Gastrocnemius medialis (tissue), 4 donors: ENCODE measurements at regions not wholly inside any gene's neighbourhood (a gene's known extent, or its start where the extent isn't known, plus 50 kb on each side); places are given as distances from the start of the nearest gene placed in this dataset.

Experiments used
- ATAC-seq, 2 donors: fragments of 150-250 bp; one replicate each; pipeline ENCODE4 v1.9.1; 2016
- DNase-seq, 2 donors: peaks; one replicate each; pipeline ENCODE4 v3.0.0-alpha.2; 2019
- H3K27ac ChIP-seq, 4 donors: fragments of 200-600 bp; sonication (generic); 1 replicate in 1 of 4; 2 replicates in 3 of 4; pipeline ENCODE4 v1.5.1; 2016 to 2018; ENCODE audit warnings: mild to moderate bottlenecking in 2 of 4, moderate library complexity in 1 of 4
- H3K27me3 ChIP-seq, 3 donors: fragments of 200-600 bp; sonication (generic) in 2 of 3; 1 replicate in 1 of 3; 2 replicates in 2 of 3; pipeline versions ENCODE4 v1.5.1 to v1.6.0; 2016 to 2019; ENCODE audit warnings: mild to moderate bottlenecking in 1 of 3, moderate library complexity in 1 of 3
- H3K36me3 ChIP-seq, 2 donors: fragments of 200-600 bp; sonication (generic) in 1 of 2; one replicate each; pipeline ENCODE4 v1.5.1; 2017 to 2018
- H3K4me1 ChIP-seq, 2 donors: fragments of 200-600 bp; sonication (generic) in 1 of 2; one replicate each; pipeline ENCODE4 v1.5.1; 2016 to 2017; ENCODE audit warnings: mild to moderate bottlenecking in 2 of 2
- H3K4me3 ChIP-seq, 4 donors: fragments of 200-600 bp; sonication (generic) in 3 of 4; 1 replicate in 1 of 4; 2 replicates in 3 of 4; pipeline ENCODE4 v1.5.1; 2016 to 2019; ENCODE audit warnings: mild to moderate bottlenecking in 2 of 4
- H3K9me3 ChIP-seq, 3 donors: fragments of 200-600 bp; sonication (generic) in 2 of 3; 1 replicate in 1 of 3; 2 replicates in 2 of 3; pipeline ENCODE4 v1.5.1; 2016 to 2019
- CTCF ChIP-seq, 5 experiments: fragments of 450-650 bp in 3 of 5; fragments of 200-600 bp in 2 of 5; sonication (generic) in 2 of 5; IDR thresholded peaks in 4 of 5; conservative IDR thresholded peaks in 1 of 5; 1 replicate in 4 of 5; 2 replicates in 1 of 5; pipeline ENCODE4 v1.5.1; 2016 to 2019; ENCODE audit warnings: antibody characterized with exemption in 5 of 5, mild to moderate bottlenecking in 3 of 5, moderate library complexity in 3 of 5
- POLR2A ChIP-seq, 2 donors: fragments of 450-650 bp; IDR thresholded peaks; one replicate each; pipeline ENCODE4 v1.6.1; 2017; ENCODE audit warnings: antibody characterized with exemption in 2 of 2, mild to moderate bottlenecking in 2 of 2, moderate library complexity in 2 of 2
- in situ Hi-C, 4 donors: fragments of 200-750 bp; cut with MboI; loops; one replicate each; pipeline versions ENCODE4 v1.15.0 to v1.8.0; 2017; ENCODE audit warnings: low sequenced_read_pairs in 4 of 4
- intact Hi-C: fragments of 100-400 bp; cut with DNase I; formaldehyde crosslinking; loops from one replicate; pipeline ENCODE4 v1.15.1; 2023; ENCODE audit warnings: low total_unique reads

GRCh38 chr13:53131361-53131760 is 102.7 kb downstream of the OLFM4 start:
- ATAC-seq (no peak), DNase-seq (no peak)
- Histone ChIP-seq H3K27me3 (no peaks in the 10 kb centered on the region), H3K4me1 (no peaks in the 10 kb centered on the region), H3K4me3 (no peak overlapping the region), H3K36me3 (no peaks in the 10 kb centered on the region), H3K27ac (no peak overlapping the region), H3K9me3 (no peaks in the 10 kb centered on the region)
- in situ Hi-C loops, result no loop called here
- no peak for TF ChIP-seq CTCF (IDR thresholded peaks at IDR 0.05 in 4 of 5, conservative IDR thresholded peaks at IDR 0.05 in 1 of 5)
- TF ChIP-seq POLR2A (IDR thresholded peaks at IDR 0.05), result no peak
- intact Hi-C loops, result no loop called here

GRCh38 chr13:53135301-53135700 is 106.7 kb downstream of the OLFM4 start:
- in situ Hi-C loops (no loop called here), intact Hi-C loops (no loop called here)
- TF ChIP-seq CTCF (IDR thresholded peaks at IDR 0.05 in 4 of 5, conservative IDR thresholded peaks at IDR 0.05 in 1 of 5), result no peak
- TF ChIP-seq POLR2A (IDR thresholded peaks at IDR 0.05), result no peak
- Histone ChIP-seq H3K27ac (no peak overlapping the region), H3K4me1 (no peaks in the 10 kb centered on the region), H3K27me3 (no peaks in the 10 kb centered on the region), H3K9me3 (no peaks in the 10 kb centered on the region), H3K4me3 (no peak overlapping the region), H3K36me3 (no peaks in the 10 kb centered on the region)
- DNase-seq (no peak), ATAC-seq (no peak)

GRCh38 chr13:53136554-53137215 is 108.1 kb downstream of the OLFM4 start:
- intact Hi-C loops, result no loop called here
- H3K27me3 ChIP-seq, result no peaks in the 10 kb centered on the region
- TF ChIP-seq CTCF (IDR thresholded peaks at IDR 0.05 in 4 of 5, conservative IDR thresholded peaks at IDR 0.05 in 1 of 5) (no peak), POLR2A (IDR thresholded peaks at IDR 0.05) (no peak)

GRCh38 chr13:53137779-53138178 is 109.2 kb downstream of the OLFM4 start:
- intact Hi-C loops, result no loop called here
- H3K27me3 ChIP-seq, result no peaks in the 10 kb centered on the region
- TF ChIP-seq POLR2A (IDR thresholded peaks at IDR 0.05) (no peak), CTCF (IDR thresholded peaks at IDR 0.05 in 4 of 5, conservative IDR thresholded peaks at IDR 0.05 in 1 of 5) (no peak)
- H3K4me1 ChIP-seq, result no peaks in the 10 kb centered on the region
- in situ Hi-C loops, result no loop called here
- peak overlapping the region; percentile 28 to 57 (median 52) for H3K27ac ChIP-seq
- H3K36me3 ChIP-seq, result no peaks in the 10 kb centered on the region
- DNase-seq (peak; percentile 15 to 28), ATAC-seq (peak; percentile 71 to 83)
- no peaks in the 10 kb centered on the region for H3K9me3 ChIP-seq
- no peak overlapping the region for H3K4me3 ChIP-seq

More at GRCh38 chr13:53136554-53137215, 108.1 kb downstream of the OLFM4 start:
- Histone ChIP-seq H3K4me1 (no peaks in the 10 kb centered on the region), H3K9me3 (no peaks in the 10 kb centered on the region), H3K36me3 (no peaks in the 10 kb centered on the region), H3K27ac (no peak overlapping the region), H3K4me3 (no peak overlapping the region)
- in situ Hi-C loops, result no loop called here
- no peak for ATAC-seq
- DNase-seq, result no peak
